ENCODE measurements at regions not wholly inside any gene's neighbourhood (a gene's known extent, or its start where the extent isn't known, plus 50 kb on each side); places are given as distances from the start of the nearest gene placed in this dataset.

- Histone ChIP-seq H3K27ac (ENCODE audit: low read depth in 1 of 2, low read length in 2 of 2) (no peak overlapping the region), H3K9me3 (ENCODE audit: control insufficient read depth in 1 of 2, insufficient read depth in 1 of 2, low read length in 2 of 2) (peaks cover 0 to 17% of the 10 kb centered on the region in 2 experiments), H3K36me3 (ENCODE audit: insufficient read depth, low read length) (no peaks in the 10 kb centered on the region), H3K4me3 (ENCODE audit: low read length) (no peak overlapping the region), H3K4me1 (ENCODE audit: insufficient read depth, low read length) (peaks cover 1% of the 10 kb centered on the region), H3K27me3 (ENCODE audit: control insufficient read depth in 1 of 2, insufficient read depth in 2 of 2, low read length in 2 of 2) (peaks cover 0 to 3% of the 10 kb centered on the region in 2 experiments)
- Mint-ChIP-seq H3K4me1 (ENCODE audit: low read depth) (peaks cover under 1% of the 10 kb centered on the region), H3K36me3 (ENCODE audit: low read depth) (no peaks in the 10 kb centered on the region), H3K4me3 (no peak overlapping the region), H3K27me3 (no peaks in the 10 kb centered on the region), H3K27ac (no peak overlapping the region), H3K9me3 (peaks cover 11% of the 10 kb centered on the region)
- no peak for ATAC-seq (ENCODE audit: poor library complexity)
- DNase-seq: no peak
- POLR2A ChIA-PET: no interaction called here
- intact Hi-C loops (cut with DNase I, micrococcal nuclease): no loop called here
- TF ChIP-seq, protein P1, sequence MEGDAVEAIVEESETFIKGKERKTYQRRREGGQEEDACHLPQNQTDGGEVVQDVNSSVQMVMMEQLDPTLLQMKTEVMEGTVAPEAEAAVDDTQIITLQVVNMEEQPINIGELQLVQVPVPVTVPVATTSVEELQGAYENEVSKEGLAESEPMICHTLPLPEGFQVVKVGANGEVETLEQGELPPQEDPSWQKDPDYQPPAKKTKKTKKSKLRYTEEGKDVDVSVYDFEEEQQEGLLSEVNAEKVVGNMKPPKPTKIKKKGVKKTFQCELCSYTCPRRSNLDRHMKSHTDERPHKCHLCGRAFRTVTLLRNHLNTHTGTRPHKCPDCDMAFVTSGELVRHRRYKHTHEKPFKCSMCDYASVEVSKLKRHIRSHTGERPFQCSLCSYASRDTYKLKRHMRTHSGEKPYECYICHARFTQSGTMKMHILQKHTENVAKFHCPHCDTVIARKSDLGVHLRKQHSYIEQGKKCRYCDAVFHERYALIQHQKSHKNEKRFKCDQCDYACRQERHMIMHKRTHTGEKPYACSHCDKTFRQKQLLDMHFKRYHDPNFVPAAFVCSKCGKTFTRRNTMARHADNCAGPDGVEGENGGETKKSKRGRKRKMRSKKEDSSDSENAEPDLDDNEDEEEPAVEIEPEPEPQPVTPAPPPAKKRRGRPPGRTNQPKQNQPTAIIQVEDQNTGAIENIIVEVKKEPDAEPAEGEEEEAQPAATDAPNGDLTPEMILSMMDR (IDR thresholded peaks at IDR 0.05): no peak
- CTCF ChIA-PET: no interaction called here
Observed at GRCh38 chr2:226644399-226644865, 155.2 kb downstream of the IRS1 start.

- H3K27ac ChIP-seq (ENCODE audit: low read depth in 1 of 2, low read length in 2 of 2): no peak overlapping the region
- Mint-ChIP-seq H3K27me3 (no peaks in the 10 kb centered on the region), H3K9me3 (peaks cover 8% of the 10 kb centered on the region), H3K36me3 (ENCODE audit: low read depth) (no peaks in the 10 kb centered on the region), H3K4me3 (no peak overlapping the region), H3K4me1 (ENCODE audit: low read depth) (no peaks in the 10 kb centered on the region), H3K27ac (no peak overlapping the region)
- ATAC-seq (ENCODE audit: poor library complexity) (no peak), DNase-seq (no peak)
- intact Hi-C loops (cut with DNase I, micrococcal nuclease): no loop called here
- H3K9me3 ChIP-seq (ENCODE audit: control insufficient read depth in 1 of 2, insufficient read depth in 1 of 2, low read length in 2 of 2): peaks cover 0 to 17% of the 10 kb centered on the region in 2 experiments
- no peaks in the 10 kb centered on the region for H3K36me3 ChIP-seq (ENCODE audit: insufficient read depth, low read length)
- H3K4me1 ChIP-seq (ENCODE audit: insufficient read depth, low read length): no peaks in the 10 kb centered on the region
- TF ChIP-seq, protein P1 (IDR thresholded peaks at IDR 0.05): no peak
- ChIA-PET CTCF (no interaction called here), POLR2A (no interaction called here)
- H3K27me3 ChIP-seq (ENCODE audit: control insufficient read depth in 1 of 2, insufficient read depth in 2 of 2, low read length in 2 of 2): peaks cover 0 to 3% of the 10 kb centered on the region in 2 experiments
- no peak overlapping the region for H3K4me3 ChIP-seq (ENCODE audit: low read length)
Observed at GRCh38 chr2:226643946-226644282, 155.7 kb downstream of the IRS1 start.

- Mint-ChIP-seq H3K36me3 (ENCODE audit: low read depth) (no peaks in the 10 kb centered on the region), H3K9me3 (peaks cover 7% of the 10 kb centered on the region), H3K27ac (no peak overlapping the region), H3K27me3 (no peaks in the 10 kb centered on the region), H3K4me1 (ENCODE audit: low read depth) (no peaks in the 10 kb centered on the region), H3K4me3 (no peak overlapping the region)
- no peaks in the 10 kb centered on the region for H3K36me3 ChIP-seq (ENCODE audit: insufficient read depth, low read length)
- ATAC-seq (ENCODE audit: poor library complexity): no peak
- intact Hi-C loops (cut with DNase I, micrococcal nuclease): no loop called here
- POLR2A ChIA-PET: no interaction called here
- peaks cover 0 to 13% of the 10 kb centered on the region in 2 experiments for H3K9me3 ChIP-seq (ENCODE audit: control insufficient read depth in 1 of 2, insufficient read depth in 1 of 2, low read length in 2 of 2)
- H3K4me1 ChIP-seq (ENCODE audit: insufficient read depth, low read length): no peaks in the 10 kb centered on the region
- no peak overlapping the region for H3K4me3 ChIP-seq (ENCODE audit: low read length)
- CTCF ChIA-PET: interaction anchor here (0.6 kb wide), 1 partner anchor 400 kb away, joined by 3 read pairs; no protein-coding TSS in a partner anchor
- H3K27ac ChIP-seq (ENCODE audit: low read depth in 1 of 2, low read length in 2 of 2): no peak overlapping the region
- TF ChIP-seq, protein P1 (IDR thresholded peaks at IDR 0.05): no peak
- DNase-seq: no peak
- H3K27me3 ChIP-seq (ENCODE audit: control insufficient read depth in 1 of 2, insufficient read depth in 2 of 2, low read length in 2 of 2): peaks cover 0 to 3% of the 10 kb centered on the region in 2 experiments
Observed at GRCh38 chr2:226643030-226643945, 156.3 kb downstream of the IRS1 start.
